K562 (cell line): ENCODE measurements at regions not wholly inside any gene's neighbourhood (a gene's known extent, or its start where the extent isn't known, plus 50 kb on each side); places are given as distances from the start of the nearest gene placed in this dataset.

ENCODE experiments used
- BRCA1 ChIP-seq, 2 experiments: fragments of 450-650 bp in 1 of 2; sonication (generic) in 1 of 2; formaldehyde crosslinking in 1 of 2; IDR thresholded peaks; 2 replicates each; pipeline versions ENCODE4 v1.5.0 to v1.6.1; 2017 to 2020; ENCODE audit warnings: mild to moderate bottlenecking in 1 of 2, missing genetic modification reagents in 1 of 2
- FOXJ2 ChIP-seq: fragments of 200-800 bp; sonication (Bioruptor generic); IDR thresholded peaks from 2 replicates; pipeline ENCODE4 v1.6.1; 2016; ENCODE audit warnings: missing genetic modification characterization, missing compliant biosample characterization
- GABPA ChIP-seq: fragments of 200-800 bp; sonication (Bioruptor generic); conservative IDR thresholded peaks from 2 replicates; pipeline ENCODE4 v1.6.1; 2016; ENCODE audit warnings: low read depth, missing genetic modification characterization, missing compliant biosample characterization
- HDAC2 ChIP-seq: fragments of 450-650 bp; IDR thresholded peaks from 2 replicates; pipeline ENCODE4 v1.6.1; 2016; ENCODE audit warnings: mild to moderate bottlenecking
- JUNB ChIP-seq: fragments of 450-650 bp; formaldehyde crosslinking; conservative IDR thresholded peaks from 2 replicates; pipeline ENCODE4 v1.4.0; 2020; ENCODE audit warnings: mild to moderate bottlenecking
- SRSF7 ChIP-seq: fragments of 200-400 bp; formaldehyde crosslinking; optimal IDR thresholded peaks from 2 replicates; pipeline ENCODE3; 2017; ENCODE audit warnings: mild to moderate bottlenecking, low read depth, low read length
- YY1 ChIP-seq, 3 experiments: IDR thresholded peaks; 2 replicates each; pipeline ENCODE4 v1.6.1; 2011; ENCODE audit warnings: low read length in 2 of 3, mild to moderate bottlenecking in 2 of 3, moderate library complexity in 2 of 3, borderline replicate concordance in 1 of 3, control low read depth in 1 of 3, low read depth in 1 of 3; ENCODE audit not compliant: insufficient read depth in 3 of 3, insufficient replicate concordance in 2 of 3, control insufficient read depth in 1 of 3, insufficient read length in 1 of 3; ENCODE audit errors: extremely low read depth in 1 of 3
- ZKSCAN1 ChIP-seq: fragments of 150-350 bp; IDR thresholded peaks from 2 replicates; pipeline ENCODE4 v1.6.1; 2016; ENCODE audit warnings: low read depth, low read length

DNA sequence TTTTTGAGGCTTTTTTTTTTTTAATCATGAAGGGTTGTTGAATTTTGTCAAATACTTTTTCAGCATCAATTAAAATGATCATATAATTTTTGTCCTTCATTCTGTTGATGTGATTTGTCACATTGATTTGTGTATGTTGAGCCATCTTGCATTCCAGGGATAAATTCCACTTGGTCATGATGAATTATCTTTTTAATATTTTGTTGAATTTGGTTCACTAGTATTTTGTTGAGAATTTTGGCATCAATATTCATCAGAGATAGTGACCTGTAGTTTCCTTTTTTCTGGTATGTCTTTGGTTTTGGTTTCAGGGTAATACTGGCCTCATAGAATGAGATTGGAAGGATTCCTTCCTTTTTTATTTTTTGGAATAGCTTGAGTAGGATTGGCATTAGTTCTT, 221.9 kb upstream of the ZNF217 start:
- TF ChIP-seq BRCA1 (IDR thresholded peaks at IDR 0.05), result no peak
- TF ChIP-seq BRCA1 (CRISPR knock-in tag; IDR thresholded peaks at IDR 0.05), result no peak
- no peak for TF ChIP-seq GABPA
- TF ChIP-seq FOXJ2, result no peak
- no peak for TF ChIP-seq JUNB (CRISPR knock-in tag)
- TF ChIP-seq YY1 (IDR thresholded peaks at IDR 0.05; ENCODE audit: borderline replicate concordance in 1 of 3, control insufficient read depth in 1 of 3, extremely low read depth in 1 of 3, insufficient read depth in 3 of 3, insufficient read length in 1 of 3, insufficient replicate concordance in 2 of 3, low read depth in 1 of 3, low read length in 2 of 3), result no peak
- TF ChIP-seq ZKSCAN1, result no peak
- no peak for TF ChIP-seq HDAC2
- TF ChIP-seq SRSF7, result no peak
